ENCODE measurements at regions not wholly inside any gene's neighbourhood (a gene's known extent, or its start where the extent isn't known, plus 50 kb on each side); places are given as distances from the start of the nearest gene placed in this dataset.

DNA sequence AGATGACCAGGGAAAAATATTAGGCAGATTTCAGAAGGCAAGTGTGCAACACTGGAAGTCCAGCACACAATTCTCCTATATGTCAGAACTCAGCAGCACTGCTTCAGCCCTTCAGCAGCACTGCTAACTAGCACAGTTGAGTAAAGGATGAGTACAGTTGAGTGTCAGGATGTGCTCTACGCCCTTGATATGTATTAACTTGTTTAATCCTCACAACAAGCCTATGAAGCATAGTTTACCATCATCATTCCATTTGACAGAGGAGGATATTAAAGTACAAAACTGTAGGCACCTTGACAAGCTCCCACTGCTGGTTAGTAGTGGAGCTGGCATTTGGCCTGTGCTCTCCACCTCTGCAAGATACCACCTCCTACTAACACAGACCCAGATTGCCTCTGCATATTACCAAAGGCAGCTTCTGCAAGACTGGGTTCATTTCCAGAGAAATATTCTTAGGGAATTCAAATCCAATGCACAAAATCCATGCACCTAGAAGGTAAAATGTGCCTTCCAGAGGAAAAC lies 230.8 kb downstream of the ANAPC1 start:
- TF ChIP-seq, protein P1, sequence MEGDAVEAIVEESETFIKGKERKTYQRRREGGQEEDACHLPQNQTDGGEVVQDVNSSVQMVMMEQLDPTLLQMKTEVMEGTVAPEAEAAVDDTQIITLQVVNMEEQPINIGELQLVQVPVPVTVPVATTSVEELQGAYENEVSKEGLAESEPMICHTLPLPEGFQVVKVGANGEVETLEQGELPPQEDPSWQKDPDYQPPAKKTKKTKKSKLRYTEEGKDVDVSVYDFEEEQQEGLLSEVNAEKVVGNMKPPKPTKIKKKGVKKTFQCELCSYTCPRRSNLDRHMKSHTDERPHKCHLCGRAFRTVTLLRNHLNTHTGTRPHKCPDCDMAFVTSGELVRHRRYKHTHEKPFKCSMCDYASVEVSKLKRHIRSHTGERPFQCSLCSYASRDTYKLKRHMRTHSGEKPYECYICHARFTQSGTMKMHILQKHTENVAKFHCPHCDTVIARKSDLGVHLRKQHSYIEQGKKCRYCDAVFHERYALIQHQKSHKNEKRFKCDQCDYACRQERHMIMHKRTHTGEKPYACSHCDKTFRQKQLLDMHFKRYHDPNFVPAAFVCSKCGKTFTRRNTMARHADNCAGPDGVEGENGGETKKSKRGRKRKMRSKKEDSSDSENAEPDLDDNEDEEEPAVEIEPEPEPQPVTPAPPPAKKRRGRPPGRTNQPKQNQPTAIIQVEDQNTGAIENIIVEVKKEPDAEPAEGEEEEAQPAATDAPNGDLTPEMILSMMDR (conservative IDR thresholded peaks at IDR 0.05; ENCODE audit: low read depth, low read length): no peak

DNA sequence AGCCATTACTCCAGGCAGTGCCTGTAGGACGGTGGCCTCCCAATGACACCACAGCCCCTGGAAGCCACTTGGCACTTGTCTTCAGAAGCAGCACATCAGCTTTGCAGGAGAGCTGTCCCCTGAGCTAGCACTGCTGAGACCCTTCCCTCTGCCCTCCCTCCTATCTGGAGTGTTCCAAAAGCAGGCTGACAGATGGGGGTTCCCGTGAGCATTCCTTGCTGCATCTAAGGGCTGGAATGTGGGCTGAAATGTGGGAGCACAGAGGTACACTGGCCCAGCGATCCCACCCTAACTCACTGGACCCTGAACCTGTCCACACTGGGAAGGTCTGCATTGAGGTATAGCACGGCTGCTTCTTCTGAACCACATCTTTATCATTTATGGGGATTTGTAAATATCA lies 230.1 kb downstream of the ANAPC1 start:
- TF ChIP-seq, protein P1 (conservative IDR thresholded peaks at IDR 0.05; ENCODE audit: low read depth, low read length): no peak
- DNase-seq (ENCODE audit: low read depth): no peak
- H3K4me3 ChIP-seq (ENCODE audit: low read depth, low read length): no peak overlapping the region

More for the DNA sequence above, 230.8 kb downstream of the ANAPC1 start:
- no peak for DNase-seq (ENCODE audit: low read depth)
- no peak overlapping the region for H3K4me3 ChIP-seq (ENCODE audit: low read depth, low read length)

DNA sequence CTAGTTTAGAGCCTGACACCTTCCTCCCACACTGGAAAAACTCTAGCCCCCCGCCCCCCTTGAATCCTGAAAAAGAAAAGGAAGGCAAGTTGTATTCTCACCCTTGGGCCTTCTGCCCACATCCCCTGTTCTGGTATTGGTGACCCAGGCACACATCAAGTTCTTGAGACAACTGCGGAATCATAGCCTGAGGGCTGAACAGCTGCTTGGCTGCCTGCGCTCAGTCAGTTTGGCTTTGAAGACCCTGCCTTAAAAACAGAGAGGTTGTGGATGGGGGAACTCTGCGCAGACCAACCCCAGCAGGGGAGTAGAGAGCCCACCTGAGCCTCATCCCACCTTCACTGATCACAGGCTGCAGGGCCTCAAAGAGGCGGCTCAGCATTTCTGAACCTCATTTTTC lies 229.2 kb downstream of the ANAPC1 start:
- TF ChIP-seq, protein P1 (conservative IDR thresholded peaks at IDR 0.05; ENCODE audit: low read depth, low read length): no peak
- no peak overlapping the region for H3K4me3 ChIP-seq (ENCODE audit: low read depth, low read length)
- no peak for DNase-seq (ENCODE audit: low read depth)

DNA sequence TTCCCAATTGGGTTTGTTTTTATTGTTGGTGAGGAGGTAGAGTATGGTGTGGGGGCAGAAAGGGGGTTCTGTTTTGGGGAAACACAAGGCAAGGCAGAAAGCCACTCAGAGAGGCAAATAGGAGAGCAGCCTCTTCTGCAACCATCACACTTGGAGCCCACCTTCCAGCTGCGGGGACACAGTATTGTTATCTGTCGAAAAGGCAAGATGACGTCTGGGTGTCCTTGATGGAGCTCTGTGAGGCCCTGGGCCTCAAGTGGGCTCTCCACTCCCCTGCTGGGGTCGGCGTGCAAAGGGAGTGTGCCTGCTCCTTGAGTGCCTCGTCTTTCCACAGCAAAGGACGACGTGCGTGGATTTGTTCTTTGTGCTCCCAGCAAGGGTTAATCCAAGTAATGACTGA lies 227.6 kb downstream of the ANAPC1 start:
- H3K4me3 ChIP-seq (ENCODE audit: low read depth, low read length): no peak overlapping the region
- no peak for DNase-seq (ENCODE audit: low read depth)
- TF ChIP-seq, protein P1 (conservative IDR thresholded peaks at IDR 0.05; ENCODE audit: low read depth, low read length): no peak

DNA sequence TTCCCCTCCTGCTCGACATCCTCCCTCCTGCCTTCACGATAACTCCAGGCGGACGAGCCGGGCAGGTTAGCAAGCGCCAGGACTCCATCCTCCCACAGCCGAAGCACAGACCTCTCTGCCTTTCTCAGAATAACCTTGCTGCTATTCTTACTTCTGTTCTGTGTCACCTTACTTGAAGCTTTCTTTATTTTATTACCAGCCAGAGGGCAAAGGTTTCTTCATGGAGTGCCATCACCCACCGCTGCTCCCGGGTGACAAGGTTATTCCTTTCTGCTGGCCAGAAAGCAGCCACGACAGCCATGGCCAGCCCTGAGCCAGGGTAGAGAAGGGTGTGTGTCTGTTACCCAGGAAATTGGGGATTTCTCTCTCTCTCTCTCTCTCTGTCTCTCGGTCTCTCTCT lies 227.1 kb downstream of the ANAPC1 start:
- DNase-seq (ENCODE audit: low read depth): no peak
- TF ChIP-seq, protein P1 (conservative IDR thresholded peaks at IDR 0.05; ENCODE audit: low read depth, low read length): no peak
- no peak overlapping the region for H3K4me3 ChIP-seq (ENCODE audit: low read depth, low read length)

DNA sequence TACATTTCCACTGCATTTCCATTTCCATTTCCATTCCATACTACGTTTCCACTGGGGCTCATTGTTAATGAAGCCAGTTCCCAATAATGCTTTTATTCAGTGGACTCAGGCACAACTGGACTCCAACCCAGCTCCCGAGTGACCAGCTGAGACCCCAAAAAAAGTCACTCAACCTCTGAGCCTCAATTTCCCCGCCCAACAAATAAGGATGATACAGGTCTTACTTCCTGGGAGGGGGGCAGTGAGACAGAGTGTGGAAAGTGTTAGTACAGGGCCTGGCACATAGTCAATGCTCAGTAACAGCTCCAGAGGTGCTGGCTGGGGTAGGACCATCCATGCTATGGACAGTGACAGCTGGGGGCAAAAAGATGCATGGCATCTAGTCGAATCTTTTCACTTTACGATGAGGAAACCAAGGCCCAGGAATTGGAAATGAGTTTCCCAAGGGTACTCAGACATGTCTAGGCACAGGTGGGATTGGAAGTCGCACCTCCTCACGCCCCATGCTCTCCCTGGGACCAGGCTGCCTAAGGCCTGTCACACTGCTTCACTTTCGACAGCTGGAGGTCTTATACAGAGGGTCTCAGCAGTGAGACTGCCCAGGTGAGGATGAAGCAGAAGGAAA lies 226.5 kb downstream of the ANAPC1 start:
- TF ChIP-seq, protein P1 (conservative IDR thresholded peaks at IDR 0.05; ENCODE audit: low read depth, low read length): no peak
- no peak overlapping the region for H3K4me3 ChIP-seq (ENCODE audit: low read depth, low read length)
- no peak for DNase-seq (ENCODE audit: low read depth)

Measured in choroid plexus epithelial cell (primary cell).